SK-N-SH (cell line): ENCODE measurements at regions not wholly inside any gene's neighbourhood (a gene's known extent, or its start where the extent isn't known, plus 50 kb on each side); places are given as distances from the start of the nearest gene placed in this dataset.

ENCODE experiments used
- CTCF ChIA-PET: fragments of 300-600, 350-600 bp; formaldehyde crosslinking; extraction: SDS; loops from one replicate; lab custom pipeline; 2021; lab: Yijun Ruan, JAX
- POLR2A ChIA-PET: fragments of 350-600 bp; sonication (Branson Sonifier 250); formaldehyde crosslinking; extraction: SDS; loops from one replicate; lab custom pipeline; 2020; ENCODE audit warnings: antibody characterized with exemption, inconsistent platforms; lab: Yijun Ruan, JAX
- DNase-seq: peaks from one replicate; pipeline ENCODE4 v3.0.0; 2012
- H2AFZ ChIP-seq: fragments of 200-600 bp; sonication (generic); 2 replicates; pipeline ENCODE4 v1.8.1; 2016; ENCODE audit warnings: antibody characterized with exemption, mild to moderate bottlenecking, low read depth
- H3F3A ChIP-seq: fragments of 200-600 bp; sonication (generic); replicated peaks from 2 replicates; pipeline ENCODE3; 2016; ENCODE audit warnings: antibody characterized with exemption, mild to moderate bottlenecking; ENCODE audit not compliant: insufficient read depth
- H3K27ac ChIP-seq, 2 experiments: fragments of 200-500 bp in 1 of 2; fragments of 200-600 bp in 1 of 2; sonication (Bioruptor generic) in 1 of 2; sonication (generic), shearing (Covaris generic) in 1 of 2; 2 replicates each; pipeline versions ENCODE4 v1.5.1 to v1.6.1; 2014 to 2016; ENCODE audit warnings: low read depth in 2 of 2, inconsistent platforms in 1 of 2, low read length in 1 of 2, mild to moderate bottlenecking in 1 of 2, mixed read lengths in 1 of 2
- H3K27me3 ChIP-seq: fragments of 200-600 bp; sonication (generic), shearing (Covaris generic); 2 replicates; pipeline ENCODE4 v1.6.1; 2016; ENCODE audit warnings: mixed run types; ENCODE audit not compliant: insufficient read depth
- H3K36me3 ChIP-seq, 2 experiments: fragments of 200-500 bp in 1 of 2; fragments of 200-600 bp in 1 of 2; sonication (Bioruptor generic) in 1 of 2; sonication (generic) in 1 of 2; replicated peaks in 1 of 2; 2 replicates each; pipeline versions ENCODE3 to v1.5.1; 2014 to 2016; ENCODE audit warnings: low read length in 1 of 2, mild to moderate bottlenecking in 1 of 2; ENCODE audit not compliant: insufficient read depth in 2 of 2, control insufficient read depth in 1 of 2
- H3K4me1 ChIP-seq, 2 experiments: fragments of 200-500 bp in 1 of 2; fragments of 200-600 bp in 1 of 2; sonication (Bioruptor generic) in 1 of 2; sonication (generic), shearing (Covaris generic) in 1 of 2; 2 replicates each; pipeline versions ENCODE4 v1.5.1 to v1.6.1; 2014 to 2016; ENCODE audit warnings: low read depth in 1 of 2, low read length in 1 of 2, mixed run types in 1 of 2; ENCODE audit not compliant: insufficient read depth in 2 of 2, control insufficient read depth in 1 of 2
- H3K4me2 ChIP-seq: fragments of 200-600 bp; sonication (generic), shearing (Covaris generic); 2 replicates; pipeline ENCODE4 v1.6.1; 2017; ENCODE audit warnings: mixed run types
- H3K4me3 ChIP-seq, 2 experiments: fragments of 200-500 bp in 1 of 2; fragments of 200-600 bp in 1 of 2; sonication (Bioruptor generic) in 1 of 2; sonication (generic), shearing (Covaris generic) in 1 of 2; 2 replicates each; pipeline versions ENCODE4 v1.5.1 to v1.8.1; 2014 to 2016; ENCODE audit warnings: low read depth in 2 of 2, inconsistent platforms in 1 of 2, low read length in 1 of 2, mild to moderate bottlenecking in 1 of 2, mixed read lengths in 1 of 2, moderate library complexity in 1 of 2
- H3K79me2 ChIP-seq: fragments of 200-600 bp; sonication (generic); 2 replicates; pipeline ENCODE4 v1.8.1; 2017; ENCODE audit warnings: mild to moderate bottlenecking; ENCODE audit not compliant: insufficient read depth
- H3K9ac ChIP-seq: fragments of 200-600 bp; sonication (generic); 2 replicates; pipeline ENCODE4 v1.6.1; 2017; ENCODE audit warnings: mixed run types
- H3K9me2 ChIP-seq: fragments of 200-600 bp; sonication (generic); 2 replicates; pipeline ENCODE4 v1.6.1; 2017; ENCODE audit warnings: mixed run types
- H3K9me3 ChIP-seq: fragments of 200-600 bp; sonication (generic); 2 replicates; pipeline ENCODE4 v1.6.1; 2017; ENCODE audit warnings: mixed run types, mild to moderate bottlenecking, moderate library complexity
- H4K20me1 ChIP-seq: fragments of 200-600 bp; sonication (generic); 2 replicates; pipeline ENCODE4 v1.6.1; 2017; ENCODE audit warnings: mild to moderate bottlenecking, mixed run types; ENCODE audit not compliant: insufficient read depth
- ELF1 ChIP-seq: IDR thresholded peaks from 2 replicates; pipeline ENCODE4 v1.4.0; 2012
- EZH2phosphoT487 ChIP-seq: fragments of 200-600 bp; sonication (generic); IDR thresholded peaks from 2 replicates; pipeline ENCODE4 v1.6.1; 2017; ENCODE audit warnings: low read depth, mixed run types, mild to moderate bottlenecking, antibody characterized with exemption, moderate library complexity, borderline replicate concordance
- FOXJ3 ChIP-seq: sonication (generic); formaldehyde crosslinking; IDR thresholded peaks from 2 replicates; pipeline ENCODE4 v1.5.1; 2020; ENCODE audit warnings: mild to moderate bottlenecking, missing genetic modification reagents
- GATA2 ChIP-seq: sonication (generic); formaldehyde crosslinking; IDR thresholded peaks from 2 replicates; pipeline ENCODE4 v1.5.0; 2020; ENCODE audit warnings: mild to moderate bottlenecking, missing genetic modification reagents
- IRF3 ChIP-seq: fragments of 150-350 bp; IDR thresholded peaks from 2 replicates; pipeline ENCODE4 v1.6.1; 2016; ENCODE audit warnings: mild to moderate bottlenecking, low read depth, low read length
- JUND ChIP-seq: IDR thresholded peaks from 2 replicates; pipeline ENCODE4 v1.4.0; 2012
- MXI1 ChIP-seq: IDR thresholded peaks from 2 replicates; pipeline ENCODE4 v1.6.1; 2012; ENCODE audit warnings: mild to moderate bottlenecking, low read depth, low read length, improper control_type of control experiment
- NRF1 ChIP-seq: IDR thresholded peaks from 2 replicates; pipeline ENCODE4 v1.6.1; 2012; ENCODE audit warnings: low read depth, mild to moderate bottlenecking, low read length
- RAD21 ChIP-seq: IDR thresholded peaks from 2 replicates; pipeline ENCODE4 v1.6.1; 2012; ENCODE audit warnings: mild to moderate bottlenecking, low read length
- RCOR1 ChIP-seq: fragments of 150-350 bp; IDR thresholded peaks from 2 replicates; pipeline ENCODE4 v1.6.1; 2017; ENCODE audit warnings: antibody characterized with exemption, low read length
- REST ChIP-seq: IDR thresholded peaks from 2 replicates; pipeline ENCODE4 v1.6.1; 2012; ENCODE audit warnings: mild to moderate bottlenecking, low read depth, low read length, moderate library complexity
- RXRA ChIP-seq: IDR thresholded peaks from 2 replicates; pipeline ENCODE4 v1.4.0; 2012; ENCODE audit warnings: low read depth, mild to moderate bottlenecking, borderline replicate concordance
- SIN3A ChIP-seq: IDR thresholded peaks from 2 replicates; pipeline ENCODE4 v1.6.1; 2012; ENCODE audit warnings: low read depth, mild to moderate bottlenecking, low read length, moderate library complexity, borderline replicate concordance
- TAF1 ChIP-seq: IDR thresholded peaks from 2 replicates; pipeline ENCODE4 v1.6.1; 2012; ENCODE audit warnings: low read depth, mild to moderate bottlenecking, low read length, moderate library complexity, borderline replicate concordance
- TEAD4 ChIP-seq: IDR thresholded peaks from 2 replicates; pipeline ENCODE4 v1.4.0; 2012; ENCODE audit warnings: mild to moderate bottlenecking, borderline replicate concordance; ENCODE audit not compliant: insufficient read depth
- USF1 ChIP-seq: IDR thresholded peaks from 2 replicates; pipeline ENCODE4 v1.4.0; 2012; ENCODE audit warnings: low read depth, borderline replicate concordance
- USF2 ChIP-seq: fragments of 150-350 bp; IDR thresholded peaks from 2 replicates; pipeline ENCODE4 v1.6.1; 2017; ENCODE audit warnings: antibody characterized with exemption, low read length, low read depth, borderline replicate concordance
- ZBTB33 ChIP-seq: IDR thresholded peaks from 2 replicates; pipeline ENCODE4 v1.4.0; 2012; ENCODE audit warnings: low read depth, borderline replicate concordance
- WGBS: methylation state at CpG from one replicate; pipeline ENCODE4 v1.1.6; 2017; ENCODE audit warnings: low lambda C conversion rate; 5-methylcytosine and 5-hydroxymethylcytosine counted together

GRCh38 chr12:20211981-20212421 lies 156.3 kb upstream of the PDE3A start:
- H3K4me1 ChIP-seq, result peaks cover 3 to 6% of the 10 kb centered on the region in 2 experiments; a peak in 3 of 4 replicates
- H3K9me3 ChIP-seq, result no peaks in the 10 kb centered on the region
- no peaks in the 10 kb centered on the region for H3K36me3 ChIP-seq
- no peaks in the 10 kb centered on the region for H3K79me2 ChIP-seq
- peak overlapping the region; percentile 58; the same call in 1 of the 2 replicates for H3K4me2 ChIP-seq
- peaks cover 17% of the 10 kb centered on the region for H3F3A ChIP-seq
- H3K4me3 ChIP-seq, result no peak overlapping the region
- no peak overlapping the region for H3K9ac ChIP-seq
- no peak overlapping the region; the same call in 1 of the 2 replicates for H2AFZ ChIP-seq
- POLR2A ChIA-PET, result no interaction called here
- TF ChIP-seq ELF1, result no peak
- no peak for TF ChIP-seq FOXJ3 (CRISPR knock-in tag)
- TF ChIP-seq REST, result no peak
- no peak for TF ChIP-seq ZBTB33
- TF ChIP-seq IRF3, result no peak
- TF ChIP-seq TEAD4, result no peak
- no peak for TF ChIP-seq GATA2 (CRISPR knock-in tag)
- no peak for TF ChIP-seq SIN3A
- TF ChIP-seq RAD21, result no peak
- TF ChIP-seq RXRA, result no peak; the same call in 1 of the 2 replicates
- TF ChIP-seq JUND, result no peak
- no peak for TF ChIP-seq RCOR1
- no peak for TF ChIP-seq NRF1
- TF ChIP-seq EZH2phosphoT487, result no peak
- no peak for TF ChIP-seq USF1
- no peak for TF ChIP-seq USF2
- no peak for TF ChIP-seq MXI1
- no peak for TF ChIP-seq TAF1
- TF ChIP-seq, all 33 proteins: peak for 0
- 18% methylated on average over 2 of the region's 2 CpGs for WGBS
- H4K20me1 ChIP-seq, result no peaks in the 10 kb centered on the region
- no peak for DNase-seq
- no peaks in the 10 kb centered on the region for H3K27me3 ChIP-seq
- H3K27ac ChIP-seq, result peak overlapping the region; percentile 95 to 96
- CTCF ChIA-PET, result interaction anchor here (0.9 kb wide), 1 partner anchor 10 kb away, joined by 3 read pairs; no protein-coding TSS in a partner anchor
- H3K9me2 ChIP-seq, result no peaks in the 10 kb centered on the region
